Natural killer cell (primary cell): ENCODE measurements at regions not wholly inside any gene's neighbourhood (a gene's known extent, or its start where the extent isn't known, plus 50 kb on each side); places are given as distances from the start of the nearest gene placed in this dataset.

ENCODE experiments used
- ATAC-seq, 3 donors: fragments of 150-1000 bp in 2 of 3; fragments of 200-7000 bp in 1 of 3; cut with Tn5 transposase; 1 replicate in 1 of 3; 2 replicates in 2 of 3; pipeline ENCODE4 v1.10.0; 2021; ENCODE audit warnings: mild to moderate bottlenecking in 2 of 3, moderate library complexity in 2 of 3
- DNase-seq, 2 donors: peaks; one replicate each; pipeline versions ENCODE4 v3.0.0 to v3.0.0-alpha.2; 2013 to 2021; ENCODE audit warnings: mixed read lengths in 1 of 2
- H3K27ac ChIP-seq: one replicate; pipeline ENCODE4 v1.5.1; 2013; ENCODE audit warnings: mild to moderate bottlenecking, low read length
- H3K27me3 ChIP-seq: one replicate; pipeline ENCODE4 v1.6.1; 2013; ENCODE audit warnings: low read length; ENCODE audit not compliant: control insufficient read depth, insufficient read depth
- H3K36me3 ChIP-seq: one replicate; pipeline ENCODE4 v1.6.1; 2013; ENCODE audit warnings: low read length; ENCODE audit not compliant: control insufficient read depth, insufficient read depth
- H3K4me1 ChIP-seq: one replicate; pipeline ENCODE4 v1.6.1; 2013; ENCODE audit warnings: low read length; ENCODE audit not compliant: control insufficient read depth, insufficient read depth
- H3K4me3 ChIP-seq: one replicate; pipeline ENCODE4 v1.5.1; 2013; ENCODE audit warnings: low read length
- H3K9me3 ChIP-seq: one replicate; pipeline ENCODE4 v1.6.1; 2013; ENCODE audit warnings: low read length; ENCODE audit not compliant: control insufficient read depth, insufficient read depth
- H3K27ac Mint-ChIP-seq, 2 donors: one replicate each; pipeline ENCODE4 v1.8.0; 2022; ENCODE audit warnings: mild to moderate bottlenecking in 2 of 2, mixed read lengths in 2 of 2, moderate library complexity in 1 of 2
- H3K27me3 Mint-ChIP-seq, 2 donors: one replicate each; pipeline ENCODE4 v1.8.0; 2022; ENCODE audit warnings: low read depth in 2 of 2, mixed read lengths in 2 of 2
- H3K36me3 Mint-ChIP-seq: one replicate; pipeline ENCODE4 v1.8.0; 2022; ENCODE audit warnings: mixed read lengths
- H3K4me1 Mint-ChIP-seq, 2 donors: one replicate each; pipeline ENCODE4 v1.8.0; 2022; ENCODE audit warnings: mixed read lengths in 2 of 2
- H3K4me3 Mint-ChIP-seq: one replicate; pipeline ENCODE4 v1.8.0; 2022; ENCODE audit warnings: mild to moderate bottlenecking, moderate library complexity, mixed read lengths
- H3K9me3 Mint-ChIP-seq, 2 donors: one replicate each; pipeline ENCODE4 v1.8.0; 2022; ENCODE audit warnings: mixed read lengths in 2 of 2
- CTCF ChIP-seq: fragments of 200-600 bp; IDR thresholded peaks from one replicate; pipeline ENCODE4 v1.8.0; 2022; ENCODE audit warnings: antibody characterized with exemption
- WGBS: methylation state at CpG from one replicate; pipeline ENCODE4 v1.1.7; 2013; ENCODE audit warnings: missing lambda C conversion rate; ENCODE audit not compliant: insufficient coverage; 5-methylcytosine and 5-hydroxymethylcytosine counted together
- intact Hi-C: fragments of 100-400 bp; cut with micrococcal nuclease; formaldehyde crosslinking; loops from one replicate; pipeline ENCODE4 v1.14.2; 2022

GRCh38 chr4:166415749-166416148, 542.7 kb downstream of the TLL1 start:
- ATAC-seq (no peak), DNase-seq (no peak)
- intact Hi-C loops, result no loop called here
- Mint-ChIP-seq H3K9me3 (peaks cover 21 to 31% of the 10 kb centered on the region in 2 donors), H3K36me3 (peaks cover 14% of the 10 kb centered on the region), H3K27ac (no peak overlapping the region), H3K4me3 (no peak overlapping the region), H3K27me3 (no peaks in the 10 kb centered on the region), H3K4me1 (no peaks in the 10 kb centered on the region)
- no peaks in the 10 kb centered on the region for H3K27me3 ChIP-seq
- 82% methylated on average over 4 of the region's 4 CpGs for WGBS
- TF ChIP-seq CTCF, result no peak
- H3K36me3 ChIP-seq, result no peaks in the 10 kb centered on the region
- no peak overlapping the region for H3K4me3 ChIP-seq
- H3K4me1 ChIP-seq, result no peaks in the 10 kb centered on the region
- H3K9me3 ChIP-seq, result peaks cover 8% of the 10 kb centered on the region
- no peak overlapping the region for H3K27ac ChIP-seq

GRCh38 chr4:166421556-166422156, 548.6 kb downstream of the TLL1 start:
- H3K27ac Mint-ChIP-seq, result no peak overlapping the region
- peaks cover 8% of the 10 kb centered on the region for H3K36me3 Mint-ChIP-seq
- no peaks in the 10 kb centered on the region for H3K4me1 Mint-ChIP-seq
- no peak for TF ChIP-seq CTCF
- no peaks in the 10 kb centered on the region for H3K27me3 Mint-ChIP-seq
- H3K9me3 Mint-ChIP-seq, result peaks cover 19 to 23% of the 10 kb centered on the region in 2 donors
- DNase-seq (no peak), ATAC-seq (no peak)
- H3K4me3 Mint-ChIP-seq, result no peak overlapping the region
- H3K36me3 ChIP-seq, result no peaks in the 10 kb centered on the region
- H3K27me3 ChIP-seq, result no peaks in the 10 kb centered on the region
- WGBS, result 78% methylated on average over 2 of the region's 2 CpGs
- H3K4me3 ChIP-seq, result no peak overlapping the region
- intact Hi-C loops, result no loop called here
- no peak overlapping the region for H3K27ac ChIP-seq
- peaks cover 16% of the 10 kb centered on the region for H3K9me3 ChIP-seq
- no peaks in the 10 kb centered on the region for H3K4me1 ChIP-seq

GRCh38 chr4:166422475-166422874, 549.4 kb downstream of the TLL1 start:
- ATAC-seq, result no peak
- Histone ChIP-seq H3K4me3 (no peak overlapping the region), H3K9me3 (peaks cover 16% of the 10 kb centered on the region), H3K27ac (no peak overlapping the region), H3K4me1 (no peaks in the 10 kb centered on the region), H3K36me3 (no peaks in the 10 kb centered on the region), H3K27me3 (no peaks in the 10 kb centered on the region)
- Mint-ChIP-seq H3K4me3 (no peak overlapping the region), H3K27ac (no peak overlapping the region), H3K4me1 (no peaks in the 10 kb centered on the region), H3K9me3 (peaks cover 16 to 18% of the 10 kb centered on the region in 2 donors), H3K27me3 (no peaks in the 10 kb centered on the region), H3K36me3 (peaks cover 3% of the 10 kb centered on the region)
- no peak for DNase-seq
- TF ChIP-seq CTCF, result no peak
- WGBS, result 100% methylated on average over 1 of the region's 1 CpG
- intact Hi-C loops, result no loop called here

GRCh38 chr4:166426300-166426863, 553.3 kb downstream of the TLL1 start:
- Mint-ChIP-seq H3K4me3 (no peak overlapping the region), H3K27ac (no peak overlapping the region), H3K27me3 (no peaks in the 10 kb centered on the region), H3K36me3 (no peaks in the 10 kb centered on the region), H3K4me1 (no peaks in the 10 kb centered on the region), H3K9me3 (peaks cover 15 to 17% of the 10 kb centered on the region in 2 donors)
- no peaks in the 10 kb centered on the region for H3K36me3 ChIP-seq
- intact Hi-C loops, result no loop called here
- ATAC-seq, result no peak
- peaks cover 2% of the 10 kb centered on the region for H3K9me3 ChIP-seq
- no CpG with 5 or more reads among the region's 2 CpGs for WGBS
- H3K27me3 ChIP-seq, result no peaks in the 10 kb centered on the region
- H3K4me3 ChIP-seq, result no peak overlapping the region
- no peak for TF ChIP-seq CTCF
- H3K4me1 ChIP-seq, result no peaks in the 10 kb centered on the region
- no peak for DNase-seq
- no peak overlapping the region for H3K27ac ChIP-seq
